Naive thymus-derived CD8-positive, alpha-beta T cell (primary cell): ENCODE measurements at regions not wholly inside any gene's neighbourhood (a gene's known extent, or its start where the extent isn't known, plus 50 kb on each side); places are given as distances from the start of the nearest gene placed in this dataset.
"Not testable (repeated sequence)": the region's sequence is repeated elsewhere in the genome, so short reads cannot be mapped to it uniquely, and the experiment has no call there.

ENCODE experiments used
- ATAC-seq, 2 donors: fragments of 150-1000 bp; cut with Tn5 transposase in 1 of 2; sonication (Bioruptor Pico), chemical (Tn5 transposase) in 1 of 2; 1 replicate in 1 of 2; 2 replicates in 1 of 2; pipeline ENCODE4 v1.10.0; 2021; ENCODE audit warnings: mild to moderate bottlenecking in 2 of 2, moderate library complexity in 2 of 2
- POLR2A ChIA-PET: fragments of 350-600 bp; sonication (Branson Sonifier 250); formaldehyde crosslinking; loops from one replicate; lab custom pipeline; 2021; ENCODE audit warnings: antibody characterized with exemption; lab: Charles Lee
- DNase-seq, 10 donors: peaks; one replicate each; pipeline versions ENCODE4 v3.0.0 to v3.0.0-alpha.2; 2020 to 2022
- H3K27ac Mint-ChIP-seq, 10 donors: one replicate each; pipeline ENCODE4 v1.8.0; 2020 to 2022; ENCODE audit warnings: mild to moderate bottlenecking in 10 of 10, mixed read lengths in 10 of 10, moderate library complexity in 4 of 10, inconsistent platforms in 1 of 10
- H3K27me3 Mint-ChIP-seq, 5 donors: one replicate each; pipeline ENCODE4 v1.8.0; 2021 to 2022; ENCODE audit warnings: mixed read lengths in 5 of 5
- H3K36me3 Mint-ChIP-seq, 3 donors: one replicate each; pipeline ENCODE4 v1.8.0; 2020 to 2022; ENCODE audit warnings: mixed read lengths in 3 of 3, mild to moderate bottlenecking in 2 of 3, inconsistent platforms in 1 of 3
- H3K4me1 Mint-ChIP-seq, 4 donors: one replicate each; pipeline ENCODE4 v1.8.0; 2021 to 2022; ENCODE audit warnings: mixed read lengths in 4 of 4
- H3K4me3 Mint-ChIP-seq, 10 donors: one replicate each; pipeline ENCODE4 v1.8.0; 2020 to 2022; ENCODE audit warnings: mild to moderate bottlenecking in 10 of 10, mixed read lengths in 10 of 10, moderate library complexity in 6 of 10, inconsistent platforms in 1 of 10
- H3K9me3 Mint-ChIP-seq, 9 donors: one replicate each; pipeline ENCODE4 v1.8.0; 2020 to 2022; ENCODE audit warnings: mixed read lengths in 9 of 9, mild to moderate bottlenecking in 3 of 9, inconsistent platforms in 1 of 9, moderate library complexity in 1 of 9

- Mint-ChIP-seq H3K9me3 (peaks cover 0 to 18% (median 5%) of the 10 kb centered on the region in 9 donors), H3K36me3 (no peaks in the 10 kb centered on the region), H3K27ac (no peak overlapping the region), H3K4me3 (no peak overlapping the region), H3K4me1 (no peaks in the 10 kb centered on the region), H3K27me3 (no peaks in the 10 kb centered on the region)
- POLR2A ChIA-PET: no interaction called here
- DNase-seq (no peak), ATAC-seq (no peak)
Observed at GRCh38 chr13:61358599-61358998, 57.0 kb downstream of the PCDH20 start.

GRCh38 chr13:61350341-61350740, 65.3 kb downstream of the PCDH20 start:
- no peaks in the 10 kb centered on the region for H3K36me3 Mint-ChIP-seq
- H3K27ac Mint-ChIP-seq: no peak overlapping the region
- no peaks in the 10 kb centered on the region for H3K27me3 Mint-ChIP-seq
- no peak for ATAC-seq
- no peak for DNase-seq
- H3K4me1 Mint-ChIP-seq: no peaks in the 10 kb centered on the region
- H3K4me3 Mint-ChIP-seq: no peak overlapping the region
- POLR2A ChIA-PET: no interaction called here
- H3K9me3 Mint-ChIP-seq: peaks cover 0 to 15% (median 0%) of the 10 kb centered on the region in 9 donors

- no peak overlapping the region for H3K4me3 Mint-ChIP-seq
- peaks cover 0 to 10% (median 2%) of the 10 kb centered on the region in 9 donors for H3K9me3 Mint-ChIP-seq
- no peaks in the 10 kb centered on the region for H3K4me1 Mint-ChIP-seq
- POLR2A ChIA-PET: no interaction called here
- no peaks in the 10 kb centered on the region for H3K27me3 Mint-ChIP-seq
- DNase-seq: peak in 1 of 10 donors; percentile 50
- no peaks in the 10 kb centered on the region for H3K36me3 Mint-ChIP-seq
- no peak for ATAC-seq
- no peak overlapping the region for H3K27ac Mint-ChIP-seq
Observed at GRCh38 chr13:61339054-61339621, 76.5 kb downstream of the PCDH20 start.

DNA sequence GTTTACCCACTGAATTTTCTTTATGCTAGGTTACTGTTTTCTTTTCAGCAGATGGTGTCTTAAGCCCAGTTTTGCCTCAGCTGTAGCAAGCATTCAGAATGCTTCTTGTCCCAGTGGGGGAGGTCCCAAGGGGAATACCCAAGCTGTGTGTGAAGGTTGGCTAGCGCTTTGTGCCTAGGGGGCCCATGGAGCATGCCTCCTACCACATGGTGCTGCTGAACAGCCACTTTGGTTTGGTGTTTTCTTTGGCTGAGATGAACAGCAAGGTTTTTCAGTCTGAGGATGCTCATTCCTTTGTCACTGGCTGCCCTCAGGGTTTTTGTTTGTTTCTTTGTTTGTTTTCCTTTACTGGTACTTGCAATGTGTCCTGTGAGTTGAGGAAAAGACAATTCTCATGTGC, 99.0 kb downstream of the PCDH20 start:
- DNase-seq (no peak), ATAC-seq (no peak)
- peaks cover 0 to 27% (median 15%) of the 10 kb centered on the region in 9 donors for H3K9me3 Mint-ChIP-seq
- POLR2A ChIA-PET: no interaction called here
- no peaks in the 10 kb centered on the region for H3K4me1 Mint-ChIP-seq
- H3K4me3 Mint-ChIP-seq: no peak overlapping the region
- H3K36me3 Mint-ChIP-seq: no peaks in the 10 kb centered on the region
- H3K27ac Mint-ChIP-seq: no peak overlapping the region
- H3K27me3 Mint-ChIP-seq: no peaks in the 10 kb centered on the region

GRCh38 chr13:61294467-61295191, 121.0 kb downstream of the PCDH20 start:
- no peaks in the 10 kb centered on the region for H3K27me3 Mint-ChIP-seq
- H3K9me3 Mint-ChIP-seq: peaks cover 0 to 14% (median 4%) of the 10 kb centered on the region in 9 donors
- POLR2A ChIA-PET: no interaction called here
- DNase-seq (no peak), ATAC-seq (no peak)
- H3K36me3 Mint-ChIP-seq: peaks cover 0 to 6% (median 0%) of the 10 kb centered on the region in 3 donors
- no peaks in the 10 kb centered on the region for H3K4me1 Mint-ChIP-seq
- H3K27ac Mint-ChIP-seq: no peak overlapping the region
- no peak overlapping the region for H3K4me3 Mint-ChIP-seq

- Mint-ChIP-seq H3K4me1 (no peaks in the 10 kb centered on the region), H3K36me3 (no peaks in the 10 kb centered on the region), H3K4me3 (no peak overlapping the region), H3K27ac (no peak overlapping the region), H3K9me3 (peaks cover 0 to 7% (median 3%) of the 10 kb centered on the region in 9 donors), H3K27me3 (peaks cover 0 to 2% (median 0%) of the 10 kb centered on the region in 5 donors)
- DNase-seq: no peak
- POLR2A ChIA-PET: no interaction called here
- ATAC-seq: no peak
Observed at GRCh38 chr13:61286148-61286745, 129.4 kb downstream of the PCDH20 start.

- peaks cover 0 to 29% (median 9%) of the 10 kb centered on the region in 9 donors for H3K9me3 Mint-ChIP-seq
- H3K4me1 Mint-ChIP-seq: no peaks in the 10 kb centered on the region
- DNase-seq (no peak), ATAC-seq (no peak)
- H3K4me3 Mint-ChIP-seq: no peak overlapping the region
- POLR2A ChIA-PET: no interaction called here
- no peak overlapping the region for H3K27ac Mint-ChIP-seq
- H3K36me3 Mint-ChIP-seq: no peaks in the 10 kb centered on the region
- peaks cover 0 to 2% (median 0%) of the 10 kb centered on the region in 5 donors for H3K27me3 Mint-ChIP-seq
Observed at GRCh38 chr13:61277586-61278276, 137.9 kb downstream of the PCDH20 start.

DNA sequence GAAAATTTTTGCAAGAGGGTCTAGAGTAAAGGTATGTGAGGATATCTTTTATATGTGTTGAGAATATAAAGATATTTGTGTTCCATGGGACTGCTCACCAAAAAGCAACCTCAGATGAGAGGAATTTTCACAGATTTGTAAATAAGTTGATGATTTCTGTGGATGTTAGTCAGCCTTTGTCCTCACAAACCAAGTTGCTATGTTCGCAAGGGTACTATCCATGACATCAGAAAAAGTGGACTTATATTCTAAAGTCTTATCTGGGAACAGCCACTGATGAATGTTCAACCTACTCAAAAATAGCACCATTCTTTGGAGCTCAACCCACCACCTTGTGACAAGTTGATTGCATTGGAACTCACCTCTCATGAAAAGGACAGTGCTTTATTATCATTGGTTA, 138.6 kb downstream of the PCDH20 start:
- no peak overlapping the region for H3K4me3 Mint-ChIP-seq
- peaks cover 0 to 31% (median 8%) of the 10 kb centered on the region in 9 donors for H3K9me3 Mint-ChIP-seq
- no peak overlapping the region for H3K27ac Mint-ChIP-seq
- POLR2A ChIA-PET: no interaction called here
- no peaks in the 10 kb centered on the region for H3K27me3 Mint-ChIP-seq
- H3K4me1 Mint-ChIP-seq: no peaks in the 10 kb centered on the region
- ATAC-seq (no peak), DNase-seq (no peak)
- H3K36me3 Mint-ChIP-seq: no peaks in the 10 kb centered on the region

DNA sequence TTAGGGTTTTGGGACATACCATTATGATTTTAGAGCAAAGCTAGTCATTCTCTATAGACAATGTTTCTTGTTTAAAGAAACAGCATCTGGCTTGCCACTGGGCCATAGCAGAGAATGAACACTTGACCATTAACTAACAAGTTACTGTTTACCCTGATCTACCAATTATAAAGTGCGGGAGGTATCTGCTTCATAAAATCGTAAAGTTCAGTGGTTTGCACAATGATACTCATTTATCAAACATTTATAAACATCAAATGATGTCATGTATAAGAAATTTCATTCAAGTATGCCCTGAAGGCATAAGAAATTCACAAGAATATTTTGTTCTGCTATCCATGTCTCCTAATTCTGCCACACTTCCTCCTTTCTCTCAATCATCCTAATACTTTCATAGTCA, 139.2 kb downstream of the PCDH20 start:
- Mint-ChIP-seq H3K27me3 (no peaks in the 10 kb centered on the region), H3K4me1 (no peaks in the 10 kb centered on the region), H3K4me3 (no peak overlapping the region), H3K9me3 (peaks cover 0 to 37% (median 9%) of the 10 kb centered on the region in 9 donors), H3K27ac (no peak overlapping the region), H3K36me3 (no peaks in the 10 kb centered on the region)
- POLR2A ChIA-PET: no interaction called here
- ATAC-seq (no peak), DNase-seq (no peak)

DNA sequence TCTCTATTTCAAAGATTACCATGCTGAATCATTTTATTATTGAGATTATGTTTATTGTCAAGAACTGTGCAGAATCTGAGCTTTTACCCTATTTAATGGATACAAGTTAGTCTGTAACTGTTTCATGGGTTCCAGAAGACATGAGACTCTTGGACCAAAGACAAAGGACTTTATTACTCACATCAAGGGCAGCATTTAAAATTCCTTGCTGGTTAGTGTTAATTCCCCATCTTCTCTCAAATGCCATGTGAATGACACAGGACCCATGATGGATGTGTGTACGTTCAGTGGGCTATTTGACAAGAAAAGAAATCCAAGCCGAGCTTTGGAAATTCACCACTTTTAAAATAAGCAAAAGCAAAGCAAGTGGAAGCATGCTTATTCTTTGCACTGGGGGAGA, 139.9 kb downstream of the PCDH20 start:
- H3K27me3 Mint-ChIP-seq: no peaks in the 10 kb centered on the region
- POLR2A ChIA-PET: no interaction called here
- no peak overlapping the region for H3K4me3 Mint-ChIP-seq
- no peaks in the 10 kb centered on the region for H3K36me3 Mint-ChIP-seq
- no peak overlapping the region for H3K27ac Mint-ChIP-seq
- H3K9me3 Mint-ChIP-seq: peaks cover 0 to 41% (median 12%) of the 10 kb centered on the region in 9 donors
- DNase-seq (no peak), ATAC-seq (no peak)
- no peaks in the 10 kb centered on the region for H3K4me1 Mint-ChIP-seq

DNA sequence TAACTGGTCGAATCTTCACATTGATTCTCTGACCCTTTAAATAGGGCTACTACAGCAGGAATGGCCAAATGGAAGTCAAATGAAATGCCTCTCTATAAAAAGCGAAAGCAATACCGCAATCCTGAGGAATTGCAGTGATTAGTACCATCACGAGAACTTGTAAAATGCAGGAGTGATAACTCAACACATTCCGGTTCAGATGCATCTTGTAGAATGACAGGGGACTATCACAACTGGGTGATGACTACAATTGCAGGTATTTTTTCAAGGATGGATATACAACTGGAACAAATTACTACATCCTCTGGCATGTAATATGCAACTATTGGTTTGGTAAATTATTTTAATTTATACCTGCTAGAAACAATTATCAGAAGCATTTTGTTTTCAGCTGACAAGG, 140.4 kb downstream of the PCDH20 start:
- Mint-ChIP-seq H3K4me1 (no peaks in the 10 kb centered on the region), H3K9me3 (peaks cover 0 to 44% (median 14%) of the 10 kb centered on the region in 9 donors), H3K27ac (no peak overlapping the region), H3K36me3 (no peaks in the 10 kb centered on the region), H3K27me3 (no peaks in the 10 kb centered on the region), H3K4me3 (no peak overlapping the region)
- ATAC-seq (no peak), DNase-seq (no peak)
- POLR2A ChIA-PET: no interaction called here

- H3K27ac Mint-ChIP-seq, H3K4me3 Mint-ChIP-seq, H3K27me3 Mint-ChIP-seq, POLR2A ChIA-PET, H3K4me1 Mint-ChIP-seq, DNase-seq, H3K36me3 Mint-ChIP-seq, ATAC-seq: not testable (repeated sequence)
- H3K9me3 Mint-ChIP-seq: peaks cover 0 to 51% (median 20%) of the 10 kb centered on the region in 9 donors
Observed at GRCh38 chr13:61266896-61267295, 148.8 kb downstream of the PCDH20 start.
